H9 (cell line): ENCODE measurements at regions not wholly inside any gene's neighbourhood (a gene's known extent, or its start where the extent isn't known, plus 50 kb on each side); places are given as distances from the start of the nearest gene placed in this dataset.

Experiments
- DNase-seq: peaks from one replicate; pipeline ENCODE4 v3.0.0-alpha.2; 2017
- H2AFZ ChIP-seq: one replicate; pipeline ENCODE4 v1.6.1; 2013; ENCODE audit warnings: mild to moderate bottlenecking, low read length, control low read depth, moderate library complexity
- H2AK5ac ChIP-seq: 2 replicates; pipeline ENCODE4 v1.6.1; 2013; ENCODE audit warnings: low read length, control low read depth, mixed read lengths; ENCODE audit not compliant: insufficient read length
- H2BK120ac ChIP-seq: one replicate; pipeline ENCODE4 v1.6.1; 2013; ENCODE audit warnings: low read depth, mild to moderate bottlenecking, low read length, control low read depth, inconsistent platforms; ENCODE audit not compliant: poor library complexity, severe bottlenecking
- H2BK12ac ChIP-seq: 2 replicates; pipeline ENCODE4 v1.6.1; 2013; ENCODE audit warnings: low read length, control low read depth, mixed read lengths, low read depth; ENCODE audit not compliant: insufficient read length
- H2BK15ac ChIP-seq: 2 replicates; pipeline ENCODE4 v1.6.1; 2013; ENCODE audit warnings: low read depth, low read length, control low read depth
- H2BK20ac ChIP-seq: one replicate; pipeline ENCODE4 v1.6.1; 2013; ENCODE audit warnings: low read depth, mild to moderate bottlenecking, low read length, control low read depth, inconsistent platforms; ENCODE audit not compliant: poor library complexity, severe bottlenecking
- H2BK5ac ChIP-seq: 2 replicates; pipeline ENCODE4 v1.6.1; 2013; ENCODE audit warnings: low read length, control low read depth, mixed read lengths; ENCODE audit not compliant: insufficient read length
- H3K14ac ChIP-seq: 2 replicates; pipeline ENCODE4 v1.6.1; 2013; ENCODE audit warnings: low read length, control low read depth; ENCODE audit not compliant: insufficient read depth
- H3K18ac ChIP-seq: 2 replicates; pipeline ENCODE4 v1.6.1; 2013; ENCODE audit warnings: low read depth, mild to moderate bottlenecking, mixed read lengths, low read length, control low read depth; ENCODE audit not compliant: insufficient read length
- H3K23ac ChIP-seq: 2 replicates; pipeline ENCODE4 v1.6.1; 2013; ENCODE audit warnings: low read length, control low read depth, mixed read lengths, low read depth; ENCODE audit not compliant: insufficient read length
- H3K23me2 ChIP-seq: 2 replicates; pipeline ENCODE4 v1.6.1; 2013; ENCODE audit warnings: low read depth, mild to moderate bottlenecking, mixed read lengths, low read length, control low read depth; ENCODE audit not compliant: insufficient read length, poor library complexity, severe bottlenecking
- H3K27ac ChIP-seq: 2 replicates; pipeline ENCODE4 v1.5.1; 2013; ENCODE audit warnings: low read length, control low read depth, mixed read lengths, low read depth; ENCODE audit not compliant: insufficient read length
- H3K27me3 ChIP-seq: 2 replicates; pipeline ENCODE4 v1.6.1; 2013; ENCODE audit warnings: low read length, control low read depth, inconsistent platforms; ENCODE audit not compliant: insufficient read depth
- H3K4ac ChIP-seq: 2 replicates; pipeline ENCODE4 v1.6.1; 2013; ENCODE audit warnings: low read depth, mild to moderate bottlenecking, control low read depth, inconsistent platforms, low read length, moderate library complexity
- H3K4me1 ChIP-seq: 2 replicates; pipeline ENCODE4 v1.6.1; 2013; ENCODE audit warnings: low read length, control low read depth, inconsistent platforms; ENCODE audit not compliant: insufficient read depth
- H3K4me2 ChIP-seq: 2 replicates; pipeline ENCODE4 v1.6.1; 2013; ENCODE audit warnings: low read length, control low read depth, mixed read lengths; ENCODE audit not compliant: insufficient read length, insufficient read depth
- H3K56ac ChIP-seq: 2 replicates; pipeline ENCODE4 v1.6.1; 2013; ENCODE audit warnings: low read depth, mild to moderate bottlenecking, mixed read lengths, low read length, control low read depth; ENCODE audit not compliant: insufficient read length
- H3K79me1 ChIP-seq: 2 replicates; pipeline ENCODE4 v1.6.1; 2013; ENCODE audit warnings: low read depth, mild to moderate bottlenecking, moderate library complexity, low read length, control low read depth, inconsistent platforms; ENCODE audit not compliant: insufficient read depth, poor library complexity, severe bottlenecking
- H3K79me2 ChIP-seq: 2 replicates; pipeline ENCODE4 v1.6.1; 2013; ENCODE audit warnings: low read length, control low read depth, inconsistent platforms; ENCODE audit not compliant: insufficient read depth
- H3K9ac ChIP-seq: 2 replicates; pipeline ENCODE4 v1.6.1; 2013; ENCODE audit warnings: low read length, control low read depth, mixed read lengths; ENCODE audit not compliant: insufficient read length; ENCODE audit errors: extremely low read depth
- H3K9me3 ChIP-seq: one replicate; pipeline ENCODE4 v1.6.1; 2013; ENCODE audit warnings: low read depth, low read length, inconsistent platforms; ENCODE audit not compliant: control insufficient read depth
- H3T11ph ChIP-seq: one replicate; pipeline ENCODE4 v1.6.1; 2013; ENCODE audit warnings: mild to moderate bottlenecking, low read length, control low read depth, inconsistent platforms
- H4K20me1 ChIP-seq: one replicate; pipeline ENCODE4 v1.6.1; 2013; ENCODE audit not compliant: control insufficient read depth, insufficient read length, insufficient read depth
- H4K5ac ChIP-seq: 2 replicates; pipeline ENCODE4 v1.6.1; 2013; ENCODE audit warnings: low read depth, mild to moderate bottlenecking, mixed read lengths, low read length, control low read depth; ENCODE audit not compliant: insufficient read length
- H4K8ac ChIP-seq: replicated peaks from 2 replicates; pipeline ENCODE4 v1.6.1; 2013; ENCODE audit warnings: low read length, control low read depth, mixed read lengths, low read depth; ENCODE audit not compliant: insufficient read length
- H4K91ac ChIP-seq: 2 replicates; pipeline ENCODE4 v1.6.1; 2013; ENCODE audit warnings: low read depth, mild to moderate bottlenecking, moderate library complexity, mixed read lengths, low read length, control low read depth; ENCODE audit not compliant: insufficient read length
- H3K27ac Mint-ChIP-seq, 3 experiments: 2 replicates in 2 of 3; 3 replicates in 1 of 3; pipeline ENCODE4 v1.8.0; 2020 to 2021; ENCODE audit warnings: mixed read lengths in 3 of 3, mild to moderate bottlenecking in 1 of 3, moderate library complexity in 1 of 3
- H3K27me3 Mint-ChIP-seq: 2 replicates; pipeline ENCODE4 v1.8.0; 2021; ENCODE audit warnings: low read depth, mild to moderate bottlenecking, moderate library complexity, mixed read lengths
- H3K36me3 Mint-ChIP-seq, 3 experiments: 2 replicates in 2 of 3; 3 replicates in 1 of 3; pipeline ENCODE4 v1.8.0; 2020 to 2021; ENCODE audit warnings: low read depth in 3 of 3, mixed read lengths in 3 of 3; ENCODE audit not compliant: insufficient read depth in 1 of 3
- H3K4me1 Mint-ChIP-seq, 2 experiments: 2 replicates each; pipeline ENCODE4 v1.8.0; 2020; ENCODE audit warnings: mixed read lengths in 2 of 2
- H3K4me3 Mint-ChIP-seq, 2 experiments: 2 replicates in 1 of 2; 3 replicates in 1 of 2; pipeline ENCODE4 v1.8.0; 2020 to 2021; ENCODE audit warnings: mild to moderate bottlenecking in 2 of 2, mixed read lengths in 2 of 2, moderate library complexity in 1 of 2
- H3K9me3 Mint-ChIP-seq, 2 experiments: 2 replicates in 1 of 2; 3 replicates in 1 of 2; pipeline ENCODE4 v1.8.0; 2020; ENCODE audit warnings: mild to moderate bottlenecking in 2 of 2, mixed read lengths in 2 of 2, moderate library complexity in 1 of 2
- CTCF ChIP-seq: fragments of 200-600 bp; sonication (generic); conservative IDR thresholded peaks from 3 replicates; pipeline ENCODE4 v1.8.0; 2021; ENCODE audit warnings: antibody characterized with exemption, mild to moderate bottlenecking
- WGBS: extraction: QIAGEN DNeasy Blood & Tissue Kit; methylation state at CpG from one replicate; pipeline ENCODE4 v1.1.7; 2013; ENCODE audit warnings: missing lambda C conversion rate, low lambda C conversion rate, mixed read lengths; ENCODE audit not compliant: insufficient read length; ENCODE audit errors: extremely low coverage; 5-methylcytosine and 5-hydroxymethylcytosine counted together

- Histone ChIP-seq H4K91ac (no peak overlapping the region), H3K9ac (no peak overlapping the region), H2AFZ (no peak overlapping the region), H2AK5ac (no peak overlapping the region), H3T11ph (no peak overlapping the region), H4K20me1 (no peaks in the 10 kb centered on the region), H3K4me2 (no peak overlapping the region), H3K27me3 (no peaks in the 10 kb centered on the region; the same call in 1 of the 2 replicates), H3K9me3 (no peaks in the 10 kb centered on the region), H3K23me2 (no peaks in the 10 kb centered on the region), H3K14ac (no peak overlapping the region), H3K4ac (no peak overlapping the region), H3K4me1 (no peaks in the 10 kb centered on the region), H4K8ac (no peak overlapping the region), H4K5ac (no peak overlapping the region), H2BK20ac (no peak overlapping the region), H3K79me2 (no peaks in the 10 kb centered on the region), H3K18ac (no peak overlapping the region), H2BK5ac (no peak overlapping the region), H2BK15ac (no peak overlapping the region), H2BK120ac (no peak overlapping the region), H3K79me1 (no peaks in the 10 kb centered on the region), H3K23ac (no peak overlapping the region), H3K56ac (no peak overlapping the region), H3K27ac (no peak overlapping the region), H2BK12ac (no peak overlapping the region)
- Mint-ChIP-seq H3K9me3 (no peaks in the 10 kb centered on the region), H3K4me1 (peaks cover 14 to 48% of the 10 kb centered on the region in 2 experiments), H3K36me3 (no peaks in the 10 kb centered on the region), H3K4me3 (no peak overlapping the region), H3K27ac (no peak overlapping the region), H3K27me3 (no peaks in the 10 kb centered on the region)
- DNase-seq, result peak; percentile 18
- TF ChIP-seq CTCF, result no peak
- no CpG with 5 or more reads among the region's 9 CpGs for WGBS
These were observed 327.6 kb upstream of the SFSWAP start for GRCh38 chr12:131383291-131383690.
